ENCODE measurements at regions not wholly inside any gene's neighbourhood (a gene's known extent, or its start where the extent isn't known, plus 50 kb on each side); places are given as distances from the start of the nearest gene placed in this dataset.

GRCh38 chr11:57126766-57127400, 54.9 kb upstream of the LRRC55 start:
- Histone ChIP-seq H3K4me3 (ENCODE audit: extremely low read depth in 1 of 4, insufficient read depth in 2 of 4, low read depth in 3 of 4, low read length in 4 of 4) (no peak overlapping the region), H3K9me3 (ENCODE audit: insufficient read depth in 2 of 2, low read depth in 1 of 2, low read length in 1 of 2) (no peaks in the 10 kb centered on the region), H3K23me2 (ENCODE audit: low read depth, low read length) (no peaks in the 10 kb centered on the region), H3K56ac (replicated peaks; ENCODE audit: insufficient read length, low read depth, low read length) (no peak overlapping the region), H3K4me1 (replicated peaks in 1 of 4; ENCODE audit: control insufficient read depth in 3 of 4, insufficient read depth in 4 of 4, low read length in 3 of 4) (peaks cover 0 to 10% (median 6%) of the 10 kb centered on the region in 4 experiments; a peak in 5 of 7 replicates), H3K14ac (ENCODE audit: insufficient read length) (no peak overlapping the region), H3K79me2 (ENCODE audit: control insufficient read depth in 1 of 2, insufficient read depth in 2 of 2, low read length in 2 of 2) (no peaks in the 10 kb centered on the region), H3K79me1 (ENCODE audit: low read depth, low read length) (no peaks in the 10 kb centered on the region), H3K27me3 (replicated peaks in 1 of 4; ENCODE audit: control insufficient read depth in 3 of 4, extremely low read depth in 1 of 4, insufficient read depth in 3 of 4, low read length in 3 of 4) (no peaks in the 10 kb centered on the region), H3K9ac (replicated peaks in 1 of 4; ENCODE audit: extremely low read depth in 1 of 4, low read depth in 3 of 4, low read length in 3 of 4) (no peak overlapping the region), H4K5ac (ENCODE audit: insufficient read length, low read depth, low read length) (no peak overlapping the region), H2AFZ (ENCODE audit: low read length) (no peak overlapping the region), H2BK5ac (ENCODE audit: low read depth, low read length) (no peak overlapping the region), H4K91ac (replicated peaks; ENCODE audit: insufficient read length, low read length) (no peak overlapping the region), H3K23ac (ENCODE audit: insufficient read length) (no peak overlapping the region), H3K4me2 (ENCODE audit: insufficient read depth in 1 of 2, low read depth in 2 of 2, low read length in 2 of 2) (no peak overlapping the region), H3K27ac (ENCODE audit: low read depth, low read length) (no peak overlapping the region), H2BK12ac (ENCODE audit: low read depth, low read length) (no peak overlapping the region), H4K20me1 (replicated peaks in 1 of 2; ENCODE audit: control insufficient read depth in 1 of 2, insufficient read depth in 2 of 2, low read length in 2 of 2) (no peaks in the 10 kb centered on the region), H3K4ac (replicated peaks; ENCODE audit: insufficient read length, low read depth, low read length) (no peak overlapping the region), H2AK5ac (ENCODE audit: low read depth, low read length) (no peak overlapping the region), H3K36me3 (ENCODE audit: control insufficient read depth in 2 of 4, insufficient read depth in 4 of 4, low read length in 3 of 4) (no peaks in the 10 kb centered on the region), H2BK120ac (replicated peaks; ENCODE audit: low read depth, low read length) (no peak overlapping the region), H3K18ac (ENCODE audit: extremely low read depth, low read length) (no peak overlapping the region), H4K8ac (ENCODE audit: extremely low read depth, insufficient read depth, low read length) (no peak overlapping the region), H2BK15ac (ENCODE audit: low read length) (no peak overlapping the region), H2BK20ac (ENCODE audit: low read length) (no peak overlapping the region)
- ChIA-PET CTCF (ENCODE audit: partially characterized antibody) (interaction anchor here (0.8 to 28.1 kb wide), 5 partner anchors 9 to 122 kb away, joined by 3 to 942 read pairs (median 5); partner anchors contain the start of gene APLNR), POLR2A (ENCODE audit: partially characterized antibody) (no interaction called here)
- 90% methylated on average over 3 of the region's 3 CpGs; no CpG with 5 or more reads in 1 of the 2 experiments for WGBS, 2 experiments (ENCODE audit: extremely low coverage in 1 of 2, insufficient coverage in 1 of 2, insufficient read length in 1 of 2, insufficient replicate concordance in 2 of 2, low coverage in 1 of 2, low lambda C conversion rate in 2 of 2, missing lambda C conversion rate in 1 of 2)
- DNase-seq (ENCODE audit: low read depth in 1 of 2, low spot score in 2 of 2) (no peak), FAIRE-seq (no peak)
- no peak for TF ChIP-seq ATF3 (IDR thresholded peaks at IDR 0.05; ENCODE audit: insufficient read depth, low read depth, low read length)
- TF ChIP-seq SRF (IDR thresholded peaks at IDR 0.05; ENCODE audit: low read depth, low read length) = no peak
- no peak for TF ChIP-seq RBBP5 (IDR thresholded peaks at IDR 0.05; ENCODE audit: borderline replicate concordance, low read depth, low read length)
- no peak for TF ChIP-seq POLR2AphosphoS5 (IDR thresholded peaks at IDR 0.05; ENCODE audit: low read depth, low read length)
- TF ChIP-seq POLR2A (IDR thresholded peaks at IDR 0.05; ENCODE audit: control extremely low read depth in 1 of 2, low read depth in 2 of 2, low read length in 2 of 2) = no peak
